ENCODE measurements at regions not wholly inside any gene's neighbourhood (a gene's known extent, or its start where the extent isn't known, plus 50 kb on each side); places are given as distances from the start of the nearest gene placed in this dataset.

DNA sequence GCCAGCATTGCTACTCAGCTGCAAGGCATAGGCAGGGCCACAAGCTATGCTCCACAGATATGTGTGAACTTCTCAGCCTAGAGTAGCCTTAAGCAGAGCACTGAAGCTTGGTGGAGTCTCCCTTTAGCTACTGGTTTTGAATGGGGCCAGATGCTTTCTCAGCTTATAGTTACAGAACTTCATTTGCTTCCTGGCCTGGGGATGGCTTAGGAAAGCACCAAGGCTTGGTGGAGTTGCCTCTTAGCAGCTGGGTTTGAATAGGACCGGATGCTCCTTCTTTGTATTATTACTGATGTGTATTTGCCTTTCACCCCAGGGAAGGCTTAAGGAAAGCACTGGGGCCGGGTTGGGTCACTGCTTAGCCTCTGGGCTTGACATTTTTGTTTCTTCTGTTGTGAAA lies 497.8 kb upstream of the SEMA6A start:
- DNase-seq (ENCODE audit: low read depth in 4 of 4, low spot score in 3 of 4) = no peak

DNA sequence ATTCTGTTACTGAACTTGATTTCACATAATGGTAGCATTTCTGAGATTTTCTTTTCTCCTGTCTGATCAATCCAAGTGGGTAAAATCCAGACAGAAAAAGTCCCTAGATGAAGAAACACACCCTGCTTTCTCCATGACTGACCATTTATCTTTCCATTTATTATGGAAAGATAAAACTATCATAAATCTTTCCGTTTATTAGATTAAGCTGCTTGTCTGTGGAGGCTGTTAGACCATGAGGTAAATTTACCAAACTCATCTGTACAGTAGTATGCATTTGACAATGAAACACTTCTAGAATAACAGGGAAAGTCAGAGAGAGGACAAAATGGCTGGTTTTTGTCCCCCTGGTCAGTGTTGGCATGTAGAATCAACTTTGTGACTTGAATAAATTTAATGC lies 491.2 kb upstream of the SEMA6A start:
- no peak for DNase-seq (ENCODE audit: low read depth in 4 of 4, low spot score in 3 of 4)

DNA sequence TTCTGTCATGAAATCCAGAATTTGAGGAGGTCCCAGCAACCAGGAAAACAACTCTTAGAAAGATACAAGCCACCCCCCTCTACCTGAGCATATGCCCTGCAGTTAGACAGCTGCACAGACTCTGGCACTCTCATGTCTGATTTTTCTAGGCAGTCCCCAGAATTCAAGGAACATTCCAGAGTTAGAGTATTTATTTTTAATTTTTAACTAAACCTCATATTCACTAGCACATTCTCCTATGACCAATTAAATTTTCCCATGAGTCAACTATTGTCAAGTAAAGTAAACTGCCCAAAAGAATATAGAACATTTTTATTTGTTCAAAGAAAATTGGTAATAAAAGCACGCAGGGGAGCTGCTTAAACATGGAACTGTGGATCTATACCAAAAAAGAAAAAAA lies 490.5 kb upstream of the SEMA6A start:
- DNase-seq (ENCODE audit: low read depth in 4 of 4, low spot score in 3 of 4) = no peak

DNA sequence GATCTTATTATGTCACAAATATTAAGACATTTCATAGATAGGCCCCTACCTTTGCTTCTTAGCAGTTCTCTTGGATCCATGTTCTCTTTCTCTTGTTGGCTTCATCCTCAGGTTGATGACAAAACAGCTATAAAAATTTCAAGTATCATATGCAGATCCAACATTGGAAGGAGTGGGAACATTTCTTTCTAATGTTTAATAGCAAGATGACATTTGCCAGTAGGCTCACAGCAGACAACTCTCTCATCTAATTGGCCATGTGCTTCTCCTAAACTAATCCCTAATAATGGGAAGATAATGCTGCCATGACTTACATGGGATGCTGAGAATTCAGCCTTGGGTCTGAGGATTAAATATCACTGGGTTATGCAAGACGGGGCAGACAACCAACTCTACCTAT lies 485.5 kb upstream of the SEMA6A start:
- DNase-seq (ENCODE audit: low read depth in 4 of 4, low spot score in 3 of 4) = no peak

DNA sequence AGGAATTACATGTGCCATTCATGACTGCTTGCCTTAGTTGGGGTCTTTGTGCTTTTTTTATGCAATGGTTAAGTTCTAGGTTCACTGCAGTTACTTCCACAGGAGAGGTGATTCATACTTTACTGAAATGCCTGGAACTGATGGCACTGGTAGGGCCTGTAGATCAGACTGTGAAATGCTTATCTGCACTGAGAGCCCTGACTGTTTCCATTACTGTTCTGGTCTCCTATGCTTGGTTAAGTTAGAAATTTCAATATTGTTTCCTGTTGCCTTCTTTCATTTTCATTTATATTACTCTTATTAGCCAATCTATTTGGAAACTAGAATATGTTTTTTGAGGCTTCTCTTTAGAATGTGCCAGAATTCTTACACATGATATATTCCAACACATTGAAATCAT lies 484.1 kb upstream of the SEMA6A start:
- no peak for DNase-seq (ENCODE audit: low read depth in 4 of 4, low spot score in 3 of 4)

DNA sequence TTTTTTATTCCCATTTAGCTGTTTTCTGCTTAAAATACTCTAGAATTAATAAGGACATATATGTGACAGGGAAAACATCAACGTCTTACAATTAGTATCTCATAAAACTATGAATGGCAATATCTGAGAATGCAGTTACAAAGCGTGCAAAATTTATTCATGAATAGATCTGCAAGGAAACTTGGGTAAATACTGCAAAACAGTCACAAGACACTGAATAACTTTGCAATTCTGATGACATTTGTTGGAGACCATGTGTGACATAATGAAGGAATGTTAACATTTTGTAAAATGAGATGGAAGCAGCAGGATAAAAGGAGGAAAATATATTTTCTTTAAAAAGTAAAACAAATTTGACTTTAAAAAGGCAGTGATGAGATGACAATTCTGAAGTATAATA lies 480.9 kb upstream of the SEMA6A start:
- no peak for DNase-seq (ENCODE audit: low read depth in 4 of 4, low spot score in 3 of 4)

DNA sequence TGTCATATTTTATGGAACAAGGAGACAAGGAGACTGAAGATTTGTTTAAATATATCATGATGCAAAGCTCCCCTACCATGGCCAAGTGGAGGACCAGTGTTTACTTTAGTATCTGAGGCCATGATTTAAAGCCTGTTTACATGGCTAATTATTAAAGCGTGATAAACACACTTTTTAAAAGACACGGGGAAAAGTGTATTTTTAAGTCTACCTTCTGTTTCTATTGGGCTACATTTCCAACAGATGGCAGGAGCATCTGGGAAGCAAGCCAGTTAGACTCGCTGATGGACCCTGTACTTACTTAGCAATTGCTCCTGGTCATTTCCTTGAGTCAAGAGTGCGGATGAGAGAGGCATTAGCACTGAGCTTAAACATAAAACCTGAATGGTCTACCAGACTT lies 480.3 kb upstream of the SEMA6A start:
- peak in 2 of 4 donors; percentile 14 to 29 for DNase-seq (ENCODE audit: low read depth in 4 of 4, low spot score in 3 of 4)

DNA sequence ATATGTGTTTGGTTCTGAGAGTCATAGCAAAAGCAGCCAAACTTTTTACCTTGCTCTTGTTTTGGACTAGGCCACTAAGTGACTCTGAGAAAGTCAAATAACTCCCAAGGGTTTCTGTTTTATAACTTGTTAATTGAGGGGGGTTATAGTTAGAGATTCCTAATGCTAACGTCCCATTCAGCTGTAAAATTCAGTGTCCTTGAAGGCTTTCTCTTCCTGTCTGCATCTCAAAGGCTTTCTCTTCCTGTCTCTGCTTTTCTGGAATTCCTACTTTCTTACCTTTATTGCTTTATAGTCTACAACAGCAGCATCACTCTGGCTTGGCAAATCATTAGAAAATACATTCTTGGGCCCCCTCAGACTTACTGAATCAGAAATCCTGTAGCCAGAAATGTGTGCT lies 479.5 kb upstream of the SEMA6A start:
- no peak for DNase-seq (ENCODE audit: low read depth in 4 of 4, low spot score in 3 of 4)

DNA sequence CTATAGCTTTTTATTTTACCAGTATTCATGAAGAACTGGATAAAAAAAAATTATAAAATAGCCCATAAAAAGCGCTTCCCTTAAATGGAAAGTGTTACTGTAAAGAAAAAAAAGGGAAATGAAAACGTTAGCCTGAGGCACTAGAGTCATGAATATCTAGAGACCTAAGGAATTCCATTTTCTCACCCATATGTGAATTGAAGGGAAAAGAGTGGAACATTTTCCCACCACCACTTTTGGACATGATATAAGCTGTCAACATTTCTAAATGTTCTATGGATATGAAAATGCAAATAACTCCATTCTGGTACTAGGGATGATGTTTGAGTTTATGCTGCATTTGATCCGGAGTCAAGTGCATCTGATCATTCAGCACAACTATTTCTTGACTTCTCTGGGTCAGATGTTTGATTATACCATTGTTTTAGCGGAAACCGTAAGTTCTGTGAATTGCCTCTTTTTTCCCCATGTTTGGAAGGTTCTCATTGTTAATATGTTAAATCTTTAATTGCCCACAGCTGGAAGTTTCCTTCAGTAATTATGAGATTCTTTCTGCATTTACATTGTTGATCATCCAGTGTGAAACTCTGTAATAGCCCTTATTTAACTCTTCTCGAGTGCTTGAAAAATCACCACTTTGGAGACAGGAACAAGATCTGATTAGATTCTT lies 467.4 kb upstream of the SEMA6A start:
- DNase-seq (ENCODE audit: low read depth in 4 of 4, low spot score in 3 of 4) = no peak

DNA sequence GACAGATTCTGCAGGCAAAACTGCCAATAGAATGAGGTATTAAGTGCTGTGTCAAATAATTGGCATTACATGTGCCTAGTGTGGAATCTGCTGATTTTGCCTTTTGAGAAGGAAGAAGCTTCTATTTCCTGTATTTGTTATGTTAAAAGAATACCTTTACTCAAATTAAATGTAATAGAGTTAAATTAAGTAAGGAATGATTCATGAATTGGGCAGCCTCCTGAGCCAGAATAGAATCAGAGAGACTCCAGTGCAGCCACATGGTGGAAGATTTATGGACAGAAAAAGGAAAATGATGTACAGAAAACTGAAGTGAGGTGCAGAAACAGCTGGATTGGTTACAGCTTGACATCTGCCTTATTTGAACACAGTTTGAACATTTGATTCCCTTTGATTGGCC lies 464.4 kb upstream of the SEMA6A start:
- DNase-seq (ENCODE audit: low read depth in 4 of 4, low spot score in 3 of 4) = no peak

DNA sequence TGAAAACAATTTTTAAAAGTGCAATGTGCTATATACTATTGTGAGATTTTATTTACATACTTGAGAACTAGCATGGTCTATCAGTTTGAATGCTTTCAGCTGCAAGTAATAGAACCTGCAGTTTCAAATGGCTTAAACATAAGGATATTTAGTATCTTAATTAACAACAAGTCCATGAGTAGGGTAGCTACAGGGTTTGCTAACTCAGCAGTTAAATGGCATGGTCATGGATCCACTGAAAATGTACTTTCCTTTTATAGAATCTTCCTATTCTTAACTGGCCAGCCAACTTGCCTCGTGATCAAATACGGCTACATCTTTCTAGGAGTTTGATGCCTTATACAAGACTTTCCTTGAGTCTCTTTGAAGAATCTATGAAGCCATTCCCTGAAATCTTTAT lies 452.8 kb upstream of the SEMA6A start:
- DNase-seq (ENCODE audit: low read depth in 4 of 4, low spot score in 3 of 4) = no peak

DNA sequence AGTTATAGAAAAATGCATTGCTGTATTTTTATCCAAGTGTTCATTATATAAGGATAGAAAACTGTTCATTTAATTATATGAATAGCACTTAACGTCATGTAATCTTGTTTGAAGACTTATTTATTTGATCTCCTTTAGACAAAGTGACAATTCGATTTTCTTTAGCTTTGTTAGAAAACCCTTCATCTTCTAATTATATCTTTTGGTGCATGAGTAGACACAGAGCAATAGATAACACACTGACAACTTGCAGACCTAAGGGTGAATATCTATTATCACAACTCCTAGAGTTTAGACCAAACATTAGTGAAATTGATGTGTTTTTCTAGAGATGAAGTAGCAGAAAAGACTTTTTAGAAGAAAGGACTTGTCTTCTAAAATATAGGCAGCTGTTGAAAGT lies 446.4 kb upstream of the SEMA6A start:
- no peak for DNase-seq (ENCODE audit: low read depth in 4 of 4, low spot score in 3 of 4)

DNA sequence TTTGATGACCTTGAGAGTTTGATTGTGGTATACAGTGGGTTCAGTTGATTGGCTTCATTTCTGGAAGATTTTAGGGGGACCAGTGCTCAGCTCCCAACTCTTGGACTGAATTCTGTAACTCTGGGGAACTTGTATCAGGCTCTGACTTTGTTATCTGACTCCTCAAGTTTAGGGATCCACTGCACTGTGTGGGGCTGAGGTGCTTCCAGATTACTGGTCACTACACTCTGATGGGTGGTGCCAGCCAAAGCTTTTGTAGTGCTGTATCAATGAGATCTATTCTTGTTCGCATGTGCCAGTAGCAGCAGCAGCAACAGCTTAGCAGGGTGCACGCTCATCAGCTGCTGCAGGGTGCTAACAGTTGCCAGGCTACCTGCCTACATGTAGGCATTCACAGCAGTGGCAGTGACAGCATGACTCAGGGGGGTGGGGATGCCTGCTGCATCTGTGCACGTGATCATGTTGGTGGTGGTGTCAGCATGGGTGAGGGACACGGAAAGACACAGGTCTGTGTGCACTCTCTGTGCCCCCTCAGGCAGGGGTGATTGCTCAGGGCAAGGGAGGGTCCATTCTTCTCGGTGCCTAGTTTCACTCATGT lies 438.8 kb upstream of the SEMA6A start:
- no peak for DNase-seq (ENCODE audit: low read depth in 4 of 4, low spot score in 3 of 4)

DNA sequence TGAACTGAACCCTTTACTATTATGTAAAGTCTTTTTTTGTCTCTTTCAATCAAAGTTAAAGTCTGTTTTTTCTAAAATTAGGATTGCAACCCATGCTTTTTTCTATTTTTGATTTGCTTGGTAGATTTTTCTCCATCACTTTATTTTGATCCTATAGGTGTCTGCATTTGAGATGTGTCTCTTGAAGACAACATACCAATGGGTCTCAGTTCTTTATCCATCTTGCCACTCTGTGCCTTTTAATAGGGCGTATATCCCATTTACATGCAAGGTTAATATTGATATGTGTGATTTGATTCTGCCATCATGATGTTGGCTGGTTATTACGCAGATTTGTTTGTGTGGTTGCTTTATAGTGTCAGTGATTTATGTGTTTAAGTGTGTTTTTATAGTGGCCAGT lies 436.0 kb upstream of the SEMA6A start:
- DNase-seq (ENCODE audit: low read depth in 4 of 4, low spot score in 3 of 4) = no peak

DNA sequence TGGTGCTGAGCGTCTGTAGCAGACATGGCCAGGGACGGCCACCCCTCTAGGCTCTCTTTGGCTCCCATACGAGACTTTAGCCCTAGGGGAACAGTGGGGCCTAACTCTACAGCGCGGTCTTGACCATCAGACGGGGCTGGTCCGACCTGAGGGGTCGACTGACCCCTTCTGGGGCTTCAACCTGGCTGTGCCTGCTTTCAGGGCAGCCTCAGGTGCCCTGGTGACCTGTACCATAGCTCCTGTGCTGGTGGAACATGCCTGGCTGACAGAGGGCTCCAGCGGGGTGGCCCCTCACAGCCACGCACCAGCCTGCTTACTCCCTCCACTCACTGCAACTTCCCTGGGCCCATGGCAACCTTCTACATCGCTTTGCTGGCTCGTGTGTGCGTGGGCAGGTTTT lies 423.4 kb upstream of the SEMA6A start:
- DNase-seq (ENCODE audit: low read depth in 4 of 4, low spot score in 3 of 4) = no peak

DNA sequence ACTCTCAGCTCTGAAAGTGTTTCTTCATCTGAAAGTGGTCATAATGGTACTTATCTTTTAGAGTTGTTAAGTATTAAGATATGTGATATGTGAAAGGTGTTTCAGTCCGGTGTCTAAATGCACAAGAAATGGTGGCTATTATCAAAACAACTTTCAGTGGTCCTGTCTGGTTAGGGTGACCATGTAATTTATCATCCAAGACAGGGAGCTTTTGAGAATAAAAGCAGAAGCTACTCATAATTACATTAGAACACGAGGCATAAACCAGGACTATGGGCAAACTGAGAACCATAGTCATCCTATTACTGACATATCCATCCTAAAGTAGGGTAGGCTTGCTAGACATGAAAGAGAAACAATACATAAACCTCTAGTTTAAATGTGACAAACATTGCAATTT lies 418.1 kb upstream of the SEMA6A start:
- DNase-seq (ENCODE audit: low read depth in 4 of 4, low spot score in 3 of 4) = no peak

DNA sequence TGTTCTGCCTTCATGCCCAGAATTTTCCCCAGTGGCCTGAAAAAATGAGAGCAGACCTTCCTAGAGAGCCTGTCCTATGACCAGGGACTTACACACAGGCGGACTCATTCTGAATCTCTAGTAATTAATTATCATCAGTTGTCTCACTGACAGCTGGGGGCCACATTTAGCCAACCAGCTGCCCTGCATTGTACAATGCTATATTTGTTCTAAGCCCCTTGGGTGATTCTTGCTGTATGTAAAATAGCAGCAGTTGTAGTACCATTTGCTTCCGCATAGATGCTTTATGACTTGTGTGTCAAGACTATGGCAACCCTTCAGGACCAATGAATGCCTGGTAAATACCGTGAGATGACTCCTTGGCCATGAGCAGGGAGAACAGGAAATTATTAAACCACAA lies 415.4 kb upstream of the SEMA6A start:
- DNase-seq (ENCODE audit: low read depth in 4 of 4, low spot score in 3 of 4) = no peak

DNA sequence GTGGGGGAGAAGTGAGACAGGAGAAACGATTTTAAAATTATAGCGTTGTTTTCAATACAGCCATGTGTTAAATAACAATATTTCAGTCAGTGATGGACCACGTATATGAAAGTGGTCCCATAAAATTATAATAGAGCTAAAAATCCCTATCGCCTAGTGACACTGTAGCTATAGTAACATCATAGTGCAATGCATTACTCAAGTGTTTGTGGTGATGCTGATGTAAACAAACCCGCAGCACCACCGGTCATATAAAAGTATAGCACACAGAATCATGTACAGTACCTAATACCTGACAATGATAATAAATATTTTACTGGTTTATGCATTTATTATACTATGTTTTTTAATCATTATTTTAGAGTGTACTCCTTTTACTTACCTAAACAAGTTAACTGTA lies 407.4 kb upstream of the SEMA6A start:
- DNase-seq (ENCODE audit: low read depth in 4 of 4, low spot score in 3 of 4) = no peak

DNA sequence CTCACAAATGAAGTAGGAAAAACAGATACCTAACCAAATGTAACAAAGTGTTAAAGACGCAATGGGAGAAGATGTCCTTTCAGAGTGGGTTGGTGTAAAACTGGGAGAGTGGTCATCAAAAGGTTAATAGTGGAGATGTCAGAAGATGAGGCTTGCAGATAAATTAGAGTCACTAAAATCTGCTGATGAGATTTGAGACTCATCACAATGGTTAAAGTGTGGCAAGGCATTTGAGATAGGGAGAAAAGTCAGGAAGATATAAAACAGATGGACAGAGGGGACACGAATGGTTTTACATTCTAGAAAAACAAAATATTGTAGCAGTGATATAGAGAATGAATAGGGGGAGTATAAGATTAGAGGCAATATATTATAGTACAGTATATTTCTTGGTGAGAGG lies 406.0 kb upstream of the SEMA6A start:
- DNase-seq (ENCODE audit: low read depth in 4 of 4, low spot score in 3 of 4) = no peak

DNA sequence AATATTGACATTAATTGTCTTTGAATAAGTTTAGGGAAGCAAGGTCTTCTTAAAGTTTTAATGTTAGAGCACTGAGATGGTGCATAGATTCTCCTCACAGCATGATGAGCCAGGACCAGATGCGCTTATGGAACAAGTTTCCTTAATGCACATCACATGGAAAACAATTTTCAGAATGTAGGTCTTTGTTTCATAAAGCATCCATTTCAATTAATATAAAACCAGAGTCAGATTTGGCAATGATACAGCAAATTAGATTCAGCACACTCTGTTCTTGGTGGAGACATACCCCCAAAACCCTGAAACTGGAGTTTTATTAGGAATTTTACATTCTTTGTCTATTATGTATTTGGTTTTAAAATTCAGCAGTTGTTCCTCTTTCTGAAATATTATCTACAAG lies 402.1 kb upstream of the SEMA6A start:
- no peak for DNase-seq (ENCODE audit: low read depth in 4 of 4, low spot score in 3 of 4)

DNA sequence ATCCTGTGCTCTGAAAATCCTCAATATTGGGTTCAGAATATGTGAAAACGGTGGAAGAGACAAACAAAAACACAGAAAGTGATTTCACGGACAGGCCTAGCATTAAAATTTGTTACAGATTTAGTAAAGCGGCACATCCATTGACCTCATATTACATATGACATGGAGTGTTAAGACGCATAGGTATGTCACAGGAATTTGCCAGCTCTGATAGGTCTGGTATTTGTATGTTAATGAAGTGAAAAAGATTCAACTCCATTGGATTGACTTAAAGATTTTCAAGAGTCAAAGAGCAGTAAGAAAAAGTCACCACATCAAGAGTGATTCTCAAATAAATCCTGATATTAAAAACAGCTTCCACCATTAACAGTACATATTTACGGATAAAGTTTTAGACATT lies 396.5 kb upstream of the SEMA6A start:
- DNase-seq (ENCODE audit: low read depth in 4 of 4, low spot score in 3 of 4) = no peak

DNA sequence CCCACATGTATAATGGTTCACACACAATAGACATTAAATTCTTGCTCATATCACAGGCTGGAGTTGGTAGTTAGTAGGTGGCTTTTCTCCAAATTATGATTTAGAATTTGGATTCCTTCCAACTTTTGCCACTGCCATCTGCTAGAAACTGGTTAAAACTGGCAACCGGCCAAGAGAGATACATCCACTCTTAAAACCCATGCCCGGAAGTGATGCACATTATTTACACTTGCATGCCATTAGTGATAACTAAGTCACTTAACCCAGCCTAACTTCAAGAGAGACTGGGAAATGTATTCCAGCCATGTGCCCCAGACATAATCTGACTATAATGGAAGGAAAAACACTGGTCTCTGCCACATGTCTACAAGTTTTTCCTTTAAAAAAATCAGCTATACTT lies 395.7 kb upstream of the SEMA6A start:
- no peak for DNase-seq (ENCODE audit: low read depth in 4 of 4, low spot score in 3 of 4)

DNA sequence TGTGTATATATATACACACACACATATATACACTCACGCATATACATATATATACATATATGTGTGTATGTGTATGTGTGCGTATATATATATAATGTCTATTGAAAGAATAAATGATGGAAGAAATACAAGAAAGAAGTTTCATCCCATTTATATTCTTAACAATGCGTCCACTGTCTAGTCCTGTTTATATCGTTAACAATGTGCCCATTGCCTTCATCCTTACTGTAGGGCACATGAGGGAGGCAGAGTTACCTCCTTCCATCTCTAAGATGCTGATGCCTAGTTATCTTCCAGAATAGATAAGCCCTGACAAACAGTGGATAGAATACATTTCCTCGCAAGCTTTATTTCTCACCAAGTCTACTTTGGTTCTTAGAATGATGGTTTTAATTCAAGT lies 389.8 kb upstream of the SEMA6A start:
- DNase-seq (ENCODE audit: low read depth in 4 of 4, low spot score in 3 of 4) = no peak

All from left renal pelvis (tissue), 4 donors.